Liver (tissue), 8 donors: ENCODE measurements at regions not wholly inside any gene's neighbourhood (a gene's known extent, or its start where the extent isn't known, plus 50 kb on each side); places are given as distances from the start of the nearest gene placed in this dataset.

Experiments used
- DNase-seq: peaks from one replicate; pipeline ENCODE4 v3.0.0-alpha.2; 2017; ENCODE audit warnings: low spot score
- H3K27ac ChIP-seq, 2 donors: one replicate each; pipeline ENCODE4 v1.7.0; 2013; ENCODE audit warnings: inconsistent platforms in 2 of 2, low read length in 2 of 2, control low read depth in 1 of 2, low read depth in 1 of 2, mild to moderate bottlenecking in 1 of 2
- H3K27me3 ChIP-seq, 4 donors: one replicate each; pipeline versions ENCODE4 v1.6.1 to v1.7.0; 2013; ENCODE audit warnings: low read length in 3 of 4, inconsistent platforms in 1 of 4, mild to moderate bottlenecking in 1 of 4, moderate library complexity in 1 of 4; ENCODE audit not compliant: control insufficient read depth in 4 of 4, insufficient read depth in 4 of 4
- H3K36me3 ChIP-seq, 4 donors: one replicate each; pipeline versions ENCODE4 v1.6.1 to v1.7.0; 2013; ENCODE audit warnings: low read length in 3 of 4, mild to moderate bottlenecking in 3 of 4, low read depth in 1 of 4, moderate library complexity in 1 of 4; ENCODE audit not compliant: control insufficient read depth in 4 of 4, insufficient read depth in 3 of 4
- H3K4me1 ChIP-seq, 4 donors: one replicate each; pipeline versions ENCODE4 v1.6.1 to v1.7.0; 2013; ENCODE audit warnings: low read length in 3 of 4, mild to moderate bottlenecking in 3 of 4, moderate library complexity in 1 of 4; ENCODE audit not compliant: control insufficient read depth in 4 of 4, insufficient read depth in 4 of 4
- H3K4me3 ChIP-seq, 3 donors: one replicate each; pipeline versions ENCODE4 v1.6.1 to v1.7.0; 2013; ENCODE audit warnings: low read length in 3 of 3, control low read depth in 1 of 3, low read depth in 1 of 3, mild to moderate bottlenecking in 1 of 3
- H3K9ac ChIP-seq, 2 donors: one replicate each; pipeline ENCODE4 v1.7.0; 2013; ENCODE audit warnings: low read length in 2 of 2, mild to moderate bottlenecking in 2 of 2, moderate library complexity in 2 of 2, control low read depth in 1 of 2, low read depth in 1 of 2
- H3K9me3 ChIP-seq, 4 donors: one replicate each; pipeline versions ENCODE4 v1.6.1 to v1.7.0; 2013; ENCODE audit warnings: low read length in 3 of 4; ENCODE audit not compliant: control insufficient read depth in 4 of 4
- EGR1 ChIP-seq, 2 donors: IDR thresholded peaks; 2 replicates each; pipeline ENCODE4 v1.6.1; 2016 to 2018; ENCODE audit warnings: antibody characterized with exemption in 2 of 2, low read depth in 2 of 2
- FOXA1 ChIP-seq: IDR thresholded peaks from 2 replicates; pipeline ENCODE4 v1.6.1; 2016; ENCODE audit warnings: antibody characterized with exemption
- FOXA2 ChIP-seq: IDR thresholded peaks from 2 replicates; pipeline ENCODE4 v1.6.1; 2016; ENCODE audit warnings: antibody characterized with exemption
- GABPA ChIP-seq, 2 donors: IDR thresholded peaks in 1 of 2; conservative IDR thresholded peaks in 1 of 2; 2 replicates each; pipeline ENCODE4 v1.6.1; 2016; ENCODE audit warnings: antibody characterized with exemption in 2 of 2, mild to moderate bottlenecking in 1 of 2, moderate library complexity in 1 of 2
- HNF4A ChIP-seq, 2 donors: conservative IDR thresholded peaks; 2 replicates each; pipeline ENCODE4 v1.6.1; 2016; ENCODE audit warnings: antibody characterized with exemption in 2 of 2, mild to moderate bottlenecking in 2 of 2
- HNF4G ChIP-seq: IDR thresholded peaks from 2 replicates; pipeline ENCODE4 v1.6.1; 2016; ENCODE audit warnings: antibody characterized with exemption
- JUND ChIP-seq, 2 donors: IDR thresholded peaks; 2 replicates each; pipeline ENCODE4 v1.6.1; 2016; ENCODE audit warnings: antibody characterized with exemption in 2 of 2
- NR2F2 ChIP-seq: IDR thresholded peaks from 2 replicates; pipeline ENCODE4 v1.6.1; 2016; ENCODE audit warnings: antibody characterized with exemption
- RAD21 ChIP-seq, 2 donors: IDR thresholded peaks; 2 replicates each; pipeline ENCODE4 v1.6.1; 2016; ENCODE audit warnings: antibody characterized with exemption in 2 of 2, mild to moderate bottlenecking in 2 of 2
- RXRA ChIP-seq, 2 donors: IDR thresholded peaks; 2 replicates each; pipeline ENCODE4 v1.6.1; 2017 to 2018; ENCODE audit warnings: antibody characterized with exemption in 2 of 2, mild to moderate bottlenecking in 1 of 2
- SP1 ChIP-seq: IDR thresholded peaks from 2 replicates; pipeline ENCODE4 v1.6.1; 2018; ENCODE audit warnings: antibody characterized with exemption, mild to moderate bottlenecking
- TAF1 ChIP-seq: conservative IDR thresholded peaks from 2 replicates; pipeline ENCODE4 v1.6.1; 2016; ENCODE audit warnings: antibody characterized with exemption, mild to moderate bottlenecking
- ZBTB33 ChIP-seq: IDR thresholded peaks from 2 replicates; pipeline ENCODE4 v1.6.1; 2016; ENCODE audit warnings: antibody characterized with exemption
- WGBS: extraction: QIAGEN DNeasy Blood & Tissue Kit; methylation state at CpG from one replicate; pipeline ENCODE4 v1.1.7; 2013; 5-methylcytosine and 5-hydroxymethylcytosine counted together
- TF ChIP-seq, protein P1 (sequence below): fragments of 150-350 bp; IDR thresholded peaks from 2 replicates; pipeline ENCODE4 v1.5.1; 2017; ENCODE audit warnings: improper control_type of control experiment, low read depth, low read length; ENCODE audit not compliant: missing input control
- TF ChIP-seq, protein P2 (sequence below): IDR thresholded peaks from 2 replicates; pipeline ENCODE4 v1.6.1; 2016; ENCODE audit warnings: antibody characterized with exemption
- donor health status: healthy.
- donor health status: healthy.
- donor health status: healthy.
- donor health status: healthy.
- donor health status: healthy.

DNA sequence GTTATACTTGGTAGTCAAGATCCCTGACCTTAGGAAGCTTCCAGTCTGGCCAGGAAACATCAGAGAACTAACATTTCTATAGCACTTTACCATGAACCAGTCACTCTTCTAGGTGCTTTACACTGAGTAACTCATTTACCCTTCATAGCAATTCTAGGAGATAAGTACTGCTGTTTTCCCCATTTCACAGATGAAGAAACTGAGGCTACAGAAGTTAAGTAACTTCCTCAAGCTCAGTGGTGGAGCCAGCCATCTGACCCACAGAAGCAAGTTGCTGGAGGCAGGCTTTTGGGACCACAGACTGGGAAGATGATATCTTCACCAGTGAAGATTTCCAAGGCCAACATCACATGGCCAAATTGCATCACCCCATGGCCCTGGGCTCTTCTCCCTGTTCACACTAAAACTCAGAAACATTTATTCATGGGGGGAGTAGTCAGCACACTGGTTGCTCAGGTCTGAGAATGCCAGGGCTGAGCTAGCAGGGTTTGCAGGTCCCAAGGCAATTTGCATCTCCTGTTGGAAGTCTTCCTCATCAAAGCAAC is 70.3 kb downstream of the UNC5CL start:
- Histone ChIP-seq H3K27ac (no peak overlapping the region), H3K4me1 (no peaks in the 10 kb centered on the region), H3K27me3 (no peaks in the 10 kb centered on the region), H3K9ac (no peak overlapping the region), H3K4me3 (no peak overlapping the region), H3K9me3 (no peaks in the 10 kb centered on the region), H3K36me3 (no peaks in the 10 kb centered on the region)
- TF ChIP-seq JUND (IDR thresholded peaks at IDR 0.05), result no peak
- no peak for TF ChIP-seq HNF4G
- no peak for TF ChIP-seq RXRA (IDR thresholded peaks at IDR 0.05)
- TF ChIP-seq SP1, result no peak
- no peak for TF ChIP-seq GABPA (IDR thresholded peaks at IDR 0.05 in 1 of 2, conservative IDR thresholded peaks at IDR 0.05 in 1 of 2)
- TF ChIP-seq ZBTB33, result no peak
- TF ChIP-seq, protein P1, sequence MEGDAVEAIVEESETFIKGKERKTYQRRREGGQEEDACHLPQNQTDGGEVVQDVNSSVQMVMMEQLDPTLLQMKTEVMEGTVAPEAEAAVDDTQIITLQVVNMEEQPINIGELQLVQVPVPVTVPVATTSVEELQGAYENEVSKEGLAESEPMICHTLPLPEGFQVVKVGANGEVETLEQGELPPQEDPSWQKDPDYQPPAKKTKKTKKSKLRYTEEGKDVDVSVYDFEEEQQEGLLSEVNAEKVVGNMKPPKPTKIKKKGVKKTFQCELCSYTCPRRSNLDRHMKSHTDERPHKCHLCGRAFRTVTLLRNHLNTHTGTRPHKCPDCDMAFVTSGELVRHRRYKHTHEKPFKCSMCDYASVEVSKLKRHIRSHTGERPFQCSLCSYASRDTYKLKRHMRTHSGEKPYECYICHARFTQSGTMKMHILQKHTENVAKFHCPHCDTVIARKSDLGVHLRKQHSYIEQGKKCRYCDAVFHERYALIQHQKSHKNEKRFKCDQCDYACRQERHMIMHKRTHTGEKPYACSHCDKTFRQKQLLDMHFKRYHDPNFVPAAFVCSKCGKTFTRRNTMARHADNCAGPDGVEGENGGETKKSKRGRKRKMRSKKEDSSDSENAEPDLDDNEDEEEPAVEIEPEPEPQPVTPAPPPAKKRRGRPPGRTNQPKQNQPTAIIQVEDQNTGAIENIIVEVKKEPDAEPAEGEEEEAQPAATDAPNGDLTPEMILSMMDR, result no peak
- no peak for TF ChIP-seq FOXA2
- TF ChIP-seq NR2F2, result no peak
- no peak for TF ChIP-seq FOXA1
- no peak for DNase-seq

GRCh38 chr6:40966860-40967259 is 72.2 kb downstream of the UNC5CL start:
- Histone ChIP-seq H3K27me3 (no peaks in the 10 kb centered on the region), H3K9ac (no peak overlapping the region), H3K4me1 (no peaks in the 10 kb centered on the region), H3K4me3 (no peak overlapping the region), H3K9me3 (no peaks in the 10 kb centered on the region), H3K36me3 (no peaks in the 10 kb centered on the region), H3K27ac (no peak overlapping the region)
- DNase-seq, result no peak
- WGBS, result 95% methylated on average over 4 of the region's 4 CpGs
- no peak for TF ChIP-seq GABPA (IDR thresholded peaks at IDR 0.05 in 1 of 2, conservative IDR thresholded peaks at IDR 0.05 in 1 of 2)
- no peak for TF ChIP-seq RXRA (IDR thresholded peaks at IDR 0.05)
- TF ChIP-seq, protein P1, result no peak
- TF ChIP-seq TAF1, result no peak
- no peak for TF ChIP-seq HNF4G
- no peak for TF ChIP-seq NR2F2
- TF ChIP-seq, protein P2, sequence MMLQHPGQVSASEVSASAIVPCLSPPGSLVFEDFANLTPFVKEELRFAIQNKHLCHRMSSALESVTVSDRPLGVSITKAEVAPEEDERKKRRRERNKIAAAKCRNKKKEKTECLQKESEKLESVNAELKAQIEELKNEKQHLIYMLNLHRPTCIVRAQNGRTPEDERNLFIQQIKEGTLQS, result no peak
- TF ChIP-seq ZBTB33, result no peak
- no peak for TF ChIP-seq FOXA2
- no peak for TF ChIP-seq RAD21 (IDR thresholded peaks at IDR 0.05)
- TF ChIP-seq EGR1 (IDR thresholded peaks at IDR 0.05; ENCODE audit: low read depth in 2 of 2), result no peak
- no peak for TF ChIP-seq HNF4A (conservative IDR thresholded peaks at IDR 0.05)
- TF ChIP-seq JUND (IDR thresholded peaks at IDR 0.05), result no peak
- no peak for TF ChIP-seq SP1
